OCI-LY1 (cell line): ENCODE measurements at regions not wholly inside any gene's neighbourhood (a gene's known extent, or its start where the extent isn't known, plus 50 kb on each side); places are given as distances from the start of the nearest gene placed in this dataset.

Experiments
- CTCF ChIP-seq: fragments of 200-600 bp; sonication (generic), shearing (Covaris generic); IDR thresholded peaks from 2 replicates; pipeline ENCODE4 v1.5.1; 2017; ENCODE audit warnings: mild to moderate bottlenecking, antibody characterized with exemption, low read length, moderate library complexity, mixed read lengths
- EZH2 ChIP-seq: fragments of 200-600 bp; sonication (generic), shearing (Covaris generic); IDR thresholded peaks from 2 replicates; pipeline ENCODE4 v1.8.0; 2017; ENCODE audit warnings: borderline replicate concordance, mixed run types, mild to moderate bottlenecking, antibody characterized with exemption, low read length, moderate library complexity, mixed read lengths

GRCh38 chr10:131832056-131832685 lies 68.6 kb upstream of the PPP2R2D start:
- TF ChIP-seq CTCF: no peak
- no peak for TF ChIP-seq EZH2
